ENCODE measurements at regions not wholly inside any gene's neighbourhood (a gene's known extent, or its start where the extent isn't known, plus 50 kb on each side); places are given as distances from the start of the nearest gene placed in this dataset.

DNA sequence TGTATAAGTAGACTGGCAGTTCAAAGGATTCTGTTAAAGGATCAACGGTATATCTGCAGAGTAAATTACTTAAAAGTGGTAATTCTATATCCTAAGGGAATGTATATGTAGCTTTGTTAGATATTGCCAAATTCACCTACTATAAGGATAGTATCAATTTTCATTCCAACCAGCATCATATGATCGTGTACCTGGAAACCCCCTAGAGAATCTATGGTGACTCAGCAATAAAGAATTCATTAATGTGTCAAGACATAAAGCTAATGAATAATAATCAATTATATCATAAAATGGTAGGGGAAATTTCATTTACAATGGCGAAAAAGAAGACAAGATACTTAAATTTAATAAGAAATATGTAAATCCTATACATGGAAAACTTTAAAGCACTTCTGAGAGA is 234.1 kb upstream of the ACTBL2 start:
- TF ChIP-seq EZH2phosphoT487 (IDR thresholded peaks at IDR 0.05; ENCODE audit: borderline replicate concordance, low read length) (no peak), EZH2 (IDR thresholded peaks at IDR 0.05; ENCODE audit: low read length, unreplicated experiment) (no peak)
- TF ChIP-seq, protein P1, sequence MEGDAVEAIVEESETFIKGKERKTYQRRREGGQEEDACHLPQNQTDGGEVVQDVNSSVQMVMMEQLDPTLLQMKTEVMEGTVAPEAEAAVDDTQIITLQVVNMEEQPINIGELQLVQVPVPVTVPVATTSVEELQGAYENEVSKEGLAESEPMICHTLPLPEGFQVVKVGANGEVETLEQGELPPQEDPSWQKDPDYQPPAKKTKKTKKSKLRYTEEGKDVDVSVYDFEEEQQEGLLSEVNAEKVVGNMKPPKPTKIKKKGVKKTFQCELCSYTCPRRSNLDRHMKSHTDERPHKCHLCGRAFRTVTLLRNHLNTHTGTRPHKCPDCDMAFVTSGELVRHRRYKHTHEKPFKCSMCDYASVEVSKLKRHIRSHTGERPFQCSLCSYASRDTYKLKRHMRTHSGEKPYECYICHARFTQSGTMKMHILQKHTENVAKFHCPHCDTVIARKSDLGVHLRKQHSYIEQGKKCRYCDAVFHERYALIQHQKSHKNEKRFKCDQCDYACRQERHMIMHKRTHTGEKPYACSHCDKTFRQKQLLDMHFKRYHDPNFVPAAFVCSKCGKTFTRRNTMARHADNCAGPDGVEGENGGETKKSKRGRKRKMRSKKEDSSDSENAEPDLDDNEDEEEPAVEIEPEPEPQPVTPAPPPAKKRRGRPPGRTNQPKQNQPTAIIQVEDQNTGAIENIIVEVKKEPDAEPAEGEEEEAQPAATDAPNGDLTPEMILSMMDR (conservative IDR thresholded peaks at IDR 0.05; ENCODE audit: low read depth, low read length) = no peak

All from PC-3 (cell line).